Posterior vena cava (tissue), 2 donors: ENCODE measurements at regions not wholly inside any gene's neighbourhood (a gene's known extent, or its start where the extent isn't known, plus 50 kb on each side); places are given as distances from the start of the nearest gene placed in this dataset.
"Not testable (repeated sequence)": the region's sequence is repeated elsewhere in the genome, so short reads cannot be mapped to it uniquely, and the experiment has no call there.

Source experiments
- DNase-seq: peaks from one replicate; pipeline ENCODE4 v3.0.0-alpha.2; 2020; ENCODE audit warnings: low spot score
- intact Hi-C, 2 donors: fragments of 100-400 bp; cut with DNase I; formaldehyde crosslinking; loops; one replicate each; pipeline versions ENCODE4 v1.14.1 to v1.14.2; 2022 to 2023
- donor health status: DM: yes; HTN: yes; CAD: no.
- donor health status: DM: yes; HTN: yes; CAD: no.

DNA sequence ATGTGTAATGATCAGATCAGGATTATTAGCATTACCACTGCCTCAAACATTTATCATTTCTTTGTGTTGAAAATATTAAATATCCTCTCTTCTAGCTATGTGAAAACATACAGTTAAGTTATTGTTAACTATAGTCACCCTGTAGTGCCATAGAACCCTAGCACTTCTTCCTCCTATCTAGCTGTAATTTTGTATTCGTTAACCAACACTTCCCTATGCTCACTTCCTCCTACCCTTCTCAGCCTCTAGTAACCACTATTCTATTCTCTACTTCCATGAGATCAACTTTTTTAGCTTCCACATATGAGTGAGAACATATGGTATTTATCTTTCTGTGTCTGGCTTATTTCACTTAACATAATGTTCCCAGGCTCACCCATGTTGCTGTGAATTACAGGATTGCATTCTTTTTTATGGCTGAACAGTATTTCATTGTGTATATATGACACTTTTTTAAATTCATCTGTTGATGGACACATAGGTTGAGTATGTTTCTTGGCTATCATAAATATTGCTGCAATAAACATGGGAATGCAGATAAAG lies 132.7 kb upstream of the RHOBTB1 start:
- intact Hi-C loops: no loop called here
- no peak for DNase-seq

GRCh38 chr10:61073391-61073790 lies 129.4 kb upstream of the RHOBTB1 start:
- no peak for DNase-seq
- intact Hi-C loops: no loop called here

- intact Hi-C loops: no loop called here
- no peak for DNase-seq
These were observed 127.6 kb upstream of the RHOBTB1 start for GRCh38 chr10:61071580-61071979.

- intact Hi-C loops: no loop called here
- no peak for DNase-seq
These were observed 124.5 kb upstream of the RHOBTB1 start for GRCh38 chr10:61068471-61068870.

DNA sequence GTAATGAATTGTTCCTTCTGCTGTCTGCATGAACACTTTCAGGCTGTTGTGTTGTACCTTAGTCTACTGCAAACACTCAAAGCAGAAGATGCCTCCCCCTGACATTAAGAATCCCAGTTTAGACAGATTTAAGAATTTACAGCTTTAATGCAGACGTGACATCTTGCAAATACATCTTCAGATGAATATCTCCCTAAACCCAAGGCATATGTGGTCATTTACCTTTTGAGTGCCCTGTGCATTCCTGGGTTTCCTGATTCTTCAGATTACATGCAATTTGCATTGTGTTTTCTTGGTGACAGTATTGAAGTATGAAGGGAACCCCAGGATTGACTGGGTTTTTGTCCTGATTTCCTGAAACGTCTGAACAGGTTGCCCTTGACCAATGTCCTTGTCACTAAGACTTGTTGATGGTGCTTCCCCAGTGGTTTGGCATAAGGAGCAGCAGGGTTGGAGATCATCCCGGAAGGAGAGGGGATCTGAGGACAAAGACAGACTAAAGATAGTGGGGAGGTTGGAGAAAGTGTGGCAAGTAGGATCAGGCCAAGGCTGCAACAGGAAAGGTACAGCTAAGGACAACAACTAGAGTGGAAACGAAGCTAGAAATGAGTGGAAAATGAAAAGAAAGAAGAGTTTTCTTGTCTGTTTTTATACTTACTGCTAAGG lies 123.8 kb upstream of the RHOBTB1 start:
- DNase-seq: no peak
- intact Hi-C loops: no loop called here

DNA sequence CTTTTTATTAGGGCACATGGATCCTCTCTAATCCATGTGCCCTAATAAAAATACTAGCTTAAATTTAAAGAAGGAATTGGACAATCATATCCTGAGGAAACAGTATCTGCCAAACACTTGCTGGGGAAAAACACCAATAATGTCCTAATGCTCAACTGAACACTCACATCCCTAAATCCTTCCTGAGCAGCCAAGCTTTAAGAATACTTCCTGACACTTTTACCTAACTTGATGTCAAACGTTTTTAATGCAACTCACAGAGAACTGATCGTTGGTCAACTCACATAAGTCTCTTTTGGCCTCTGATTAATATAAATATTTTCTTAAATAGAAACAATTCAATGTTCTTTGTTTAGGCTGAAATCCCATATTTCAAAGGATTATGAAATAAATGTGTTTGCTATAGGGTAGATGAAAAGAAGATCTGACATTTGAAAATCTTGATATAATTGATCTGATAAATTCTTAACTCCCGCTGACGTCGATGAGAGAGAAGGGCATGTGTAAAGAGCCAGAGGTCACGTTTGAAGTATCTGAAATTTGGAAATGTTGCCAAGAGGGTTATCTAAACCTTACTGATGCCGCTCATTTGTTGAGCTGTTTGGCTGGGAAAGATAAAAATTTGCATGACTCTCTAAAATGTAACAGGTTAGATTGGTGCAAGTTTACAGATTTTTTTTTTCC lies 122.8 kb upstream of the RHOBTB1 start:
- DNase-seq: no peak
- intact Hi-C loops: no loop called here

GRCh38 chr10:61065051-61065450 lies 121.1 kb upstream of the RHOBTB1 start:
- intact Hi-C loops: no loop called here
- no peak for DNase-seq

GRCh38 chr10:61064356-61064755 lies 120.4 kb upstream of the RHOBTB1 start:
- intact Hi-C loops: no loop called here
- DNase-seq: no peak

DNA sequence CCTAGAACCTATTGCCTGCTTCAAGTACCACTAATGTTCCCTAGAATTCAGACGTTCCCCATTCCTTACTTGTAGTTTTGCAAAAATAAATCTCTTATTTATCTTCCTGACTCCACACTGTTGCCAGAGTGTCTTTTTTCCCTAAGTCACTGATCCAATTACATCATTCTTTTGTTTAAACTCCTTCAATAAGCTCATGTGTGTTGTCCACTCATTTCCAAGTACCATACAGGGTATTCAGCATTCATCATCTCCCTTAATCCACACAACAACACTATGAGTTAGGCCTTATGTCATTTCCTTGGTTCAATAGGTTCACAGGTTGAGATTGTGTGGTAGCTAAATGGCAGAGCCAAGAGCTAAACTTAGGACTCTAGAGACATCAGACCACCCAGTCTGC lies 119.9 kb upstream of the RHOBTB1 start:
- DNase-seq: no peak
- intact Hi-C loops: no loop called here

- DNase-seq: no peak
- intact Hi-C loops: no loop called here
These were observed 119.0 kb upstream of the RHOBTB1 start for GRCh38 chr10:61063034-61063433.

DNA sequence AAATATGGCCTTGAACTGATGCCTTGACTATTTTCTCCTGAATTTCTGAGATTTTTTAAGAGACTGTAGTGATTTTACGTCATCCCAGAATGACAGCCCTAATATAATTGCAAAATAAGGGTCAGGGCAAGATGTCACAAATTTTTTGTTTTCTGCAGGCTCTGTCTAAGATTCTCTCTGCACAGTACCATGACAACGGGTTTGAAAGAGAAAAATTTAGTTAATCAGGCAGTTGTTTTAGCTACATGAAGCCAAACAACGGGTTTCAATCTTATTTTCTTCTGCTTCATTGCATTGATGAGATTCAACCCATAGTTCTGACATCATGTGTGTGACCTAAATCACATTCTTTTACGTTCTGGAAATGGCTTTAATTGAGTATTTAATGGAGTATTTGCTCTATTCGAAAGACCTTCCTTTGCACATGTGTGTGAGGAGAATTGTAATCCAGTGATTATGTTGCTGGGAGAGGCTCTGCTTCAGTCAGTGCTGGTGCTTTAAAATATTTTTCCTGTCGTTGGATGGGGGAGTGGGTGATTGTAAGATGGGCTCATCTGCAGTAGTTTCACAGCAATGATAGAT lies 118.0 kb upstream of the RHOBTB1 start:
- intact Hi-C loops: no loop called here
- no peak for DNase-seq

- no peak for DNase-seq
- intact Hi-C loops: no loop called here
These were observed 115.7 kb upstream of the RHOBTB1 start for GRCh38 chr10:61059636-61060035.

DNA sequence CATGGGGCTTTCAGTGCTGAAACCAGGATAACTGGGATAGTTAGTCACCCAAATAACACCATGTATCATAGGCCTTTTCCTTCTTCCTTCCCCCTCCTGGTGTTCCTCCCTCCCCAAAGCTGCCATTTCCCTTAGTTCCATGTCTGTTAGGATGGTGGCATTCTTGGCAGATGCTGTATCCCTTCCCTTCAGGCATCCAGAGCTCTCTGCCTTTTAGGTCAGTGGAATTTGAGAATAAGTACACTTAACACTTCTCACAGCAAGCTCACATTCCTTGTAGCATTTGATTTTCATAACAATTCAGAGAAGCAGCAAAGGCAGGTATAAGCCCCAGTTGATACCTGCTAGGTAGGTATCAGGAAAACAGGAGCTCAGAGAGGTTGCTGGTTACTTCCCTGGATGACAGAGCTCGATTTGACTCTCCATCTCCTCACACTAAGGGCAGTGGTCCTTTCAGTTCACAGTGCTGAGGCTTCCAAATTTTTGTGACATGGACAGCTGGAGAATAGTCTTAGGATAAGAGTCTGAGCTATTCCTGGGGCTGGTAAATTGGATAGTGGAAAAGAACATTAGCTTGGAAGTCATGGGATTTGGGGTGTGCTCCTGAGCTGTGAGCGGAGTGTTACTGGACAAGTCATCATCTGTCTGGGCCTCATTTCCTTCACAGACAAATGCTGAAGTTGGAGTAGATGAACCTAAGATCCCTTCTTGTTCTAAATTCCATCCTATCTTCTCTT lies 108.7 kb upstream of the RHOBTB1 start:
- intact Hi-C loops: no loop called here
- no peak for DNase-seq

GRCh38 chr10:61051344-61051743 lies 107.4 kb upstream of the RHOBTB1 start:
- intact Hi-C loops: no loop called here
- DNase-seq: no peak

- intact Hi-C loops: no loop called here
- no peak for DNase-seq
These were observed 106.2 kb upstream of the RHOBTB1 start for GRCh38 chr10:61050120-61050745.

DNA sequence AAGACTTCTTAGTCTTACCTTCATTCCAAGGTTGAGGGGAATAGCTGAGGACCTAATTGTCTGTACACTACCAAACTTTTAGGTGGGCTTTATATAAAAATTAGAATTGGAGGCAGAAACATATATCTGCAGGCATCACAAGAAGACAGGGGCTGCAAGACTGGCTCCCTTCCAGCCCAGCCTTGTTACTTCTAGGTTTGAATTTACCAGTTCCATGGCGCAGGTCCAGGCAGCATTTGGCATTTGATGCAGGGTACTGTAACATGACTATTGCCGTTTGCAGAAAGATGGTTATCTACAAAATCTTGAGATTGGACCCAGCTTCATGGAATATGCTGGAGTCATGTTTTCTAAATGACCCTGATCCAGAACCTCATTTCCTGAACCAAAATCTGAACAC lies 105.4 kb upstream of the RHOBTB1 start:
- no peak for DNase-seq
- intact Hi-C loops: no loop called here

- DNase-seq: no peak
- intact Hi-C loops: no loop called here
These were observed 104.0 kb upstream of the RHOBTB1 start for GRCh38 chr10:61047788-61048560.

DNA sequence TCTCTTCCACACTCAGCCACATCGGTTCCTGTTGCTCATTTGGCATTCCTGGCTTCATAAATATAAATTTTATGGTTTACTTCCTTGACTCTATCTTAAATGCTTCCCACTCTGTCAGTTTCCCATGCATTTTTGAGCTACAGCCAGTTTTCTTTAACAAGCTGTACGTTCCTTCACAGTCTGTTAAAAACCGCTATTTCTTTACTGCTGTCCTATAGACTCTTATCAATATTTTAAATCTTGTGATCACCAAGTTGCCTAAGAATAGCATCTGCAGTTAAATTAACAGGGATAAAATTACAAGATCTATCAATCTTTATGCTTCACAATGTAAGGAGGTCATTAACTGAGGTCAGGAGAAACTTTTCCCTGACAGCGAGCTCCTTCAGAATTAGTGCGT lies 103.1 kb upstream of the RHOBTB1 start:
- intact Hi-C loops: no loop called here
- DNase-seq: no peak

- intact Hi-C loops, DNase-seq: not testable (repeated sequence)
These were observed 101.5 kb upstream of the RHOBTB1 start for GRCh38 chr10:61045480-61045879.
